GM20000 (cell line): ENCODE measurements at regions not wholly inside any gene's neighbourhood (a gene's known extent, or its start where the extent isn't known, plus 50 kb on each side); places are given as distances from the start of the nearest gene placed in this dataset.

ENCODE experiments used
- DNase-seq: peaks from one replicate; pipeline ENCODE4 v3.0.0; 2012; ENCODE audit warnings: low spot score
- TF ChIP-seq, protein P1 (sequence below): IDR thresholded peaks from 2 replicates; pipeline ENCODE4 v1.5.1; 2012; ENCODE audit warnings: mild to moderate bottlenecking, control low read depth; ENCODE audit errors: extremely low read depth, missing control alignments

DNA sequence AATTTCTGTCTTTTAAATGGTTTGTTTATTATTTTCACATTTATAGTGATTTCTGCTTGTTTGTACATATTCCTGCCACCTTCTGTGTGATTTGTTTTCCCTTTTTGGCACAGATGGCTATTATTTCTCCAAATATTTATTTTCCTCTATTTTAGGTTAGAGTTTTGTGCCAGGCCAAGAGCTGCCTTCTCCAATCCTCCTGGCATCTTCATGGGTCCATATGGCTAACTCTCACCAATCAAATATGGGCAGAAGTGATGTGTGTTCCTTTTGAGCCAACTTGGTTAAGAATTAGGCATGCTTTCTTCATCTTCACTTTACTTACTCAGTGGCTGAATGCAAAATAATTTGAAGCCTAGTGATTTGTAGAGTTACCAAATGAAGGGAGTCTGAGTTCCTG is 697.1 kb upstream of the CELF4 start:
- TF ChIP-seq, protein P1, sequence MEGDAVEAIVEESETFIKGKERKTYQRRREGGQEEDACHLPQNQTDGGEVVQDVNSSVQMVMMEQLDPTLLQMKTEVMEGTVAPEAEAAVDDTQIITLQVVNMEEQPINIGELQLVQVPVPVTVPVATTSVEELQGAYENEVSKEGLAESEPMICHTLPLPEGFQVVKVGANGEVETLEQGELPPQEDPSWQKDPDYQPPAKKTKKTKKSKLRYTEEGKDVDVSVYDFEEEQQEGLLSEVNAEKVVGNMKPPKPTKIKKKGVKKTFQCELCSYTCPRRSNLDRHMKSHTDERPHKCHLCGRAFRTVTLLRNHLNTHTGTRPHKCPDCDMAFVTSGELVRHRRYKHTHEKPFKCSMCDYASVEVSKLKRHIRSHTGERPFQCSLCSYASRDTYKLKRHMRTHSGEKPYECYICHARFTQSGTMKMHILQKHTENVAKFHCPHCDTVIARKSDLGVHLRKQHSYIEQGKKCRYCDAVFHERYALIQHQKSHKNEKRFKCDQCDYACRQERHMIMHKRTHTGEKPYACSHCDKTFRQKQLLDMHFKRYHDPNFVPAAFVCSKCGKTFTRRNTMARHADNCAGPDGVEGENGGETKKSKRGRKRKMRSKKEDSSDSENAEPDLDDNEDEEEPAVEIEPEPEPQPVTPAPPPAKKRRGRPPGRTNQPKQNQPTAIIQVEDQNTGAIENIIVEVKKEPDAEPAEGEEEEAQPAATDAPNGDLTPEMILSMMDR: no peak
- DNase-seq: no peak

GRCh38 chr18:38257661-38258060 is 692.1 kb upstream of the CELF4 start:
- TF ChIP-seq, protein P1: no peak
- DNase-seq: no peak

DNA sequence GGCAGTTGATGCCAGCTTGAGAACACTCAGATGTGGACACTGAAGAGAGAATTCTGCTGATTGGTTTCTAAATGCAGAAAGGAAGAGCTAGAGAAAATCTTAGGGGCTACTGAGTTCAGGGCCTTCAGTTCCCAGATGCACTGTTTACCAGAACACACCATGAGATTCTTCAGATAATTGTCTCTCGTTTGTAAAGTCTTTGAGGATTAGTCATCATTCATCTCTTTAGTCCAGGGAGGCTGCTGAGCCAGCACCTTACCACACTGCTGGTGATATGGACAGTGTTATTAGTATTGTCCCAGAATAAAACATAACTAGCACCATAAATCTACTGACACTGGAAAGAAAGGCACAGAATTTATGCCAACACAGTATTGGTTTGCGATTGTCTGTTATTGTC is 690.8 kb upstream of the CELF4 start:
- DNase-seq: no peak
- TF ChIP-seq, protein P1: no peak

GRCh38 chr18:38250971-38251370 is 685.4 kb upstream of the CELF4 start:
- DNase-seq: no peak
- TF ChIP-seq, protein P1: no peak

DNA sequence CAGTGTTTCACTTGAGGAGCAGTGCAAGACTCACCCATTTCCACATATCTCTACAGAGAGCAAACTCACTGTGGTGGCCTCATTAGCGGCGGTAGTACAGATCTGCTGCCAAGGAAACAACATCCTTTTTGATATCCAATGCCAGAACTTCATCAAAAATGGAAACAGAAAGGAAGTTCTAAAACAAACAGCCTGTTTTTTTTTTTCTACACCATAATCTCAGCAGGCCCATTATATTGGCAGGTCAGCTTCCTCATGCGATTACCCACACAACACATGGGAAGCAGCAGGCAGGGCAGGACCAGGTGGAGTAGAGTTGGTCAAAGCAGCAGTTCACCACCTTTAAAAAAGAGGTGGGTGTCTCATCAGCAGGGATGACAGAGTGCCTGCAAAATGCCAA is 678.9 kb upstream of the CELF4 start:
- DNase-seq: no peak
- TF ChIP-seq, protein P1: no peak

DNA sequence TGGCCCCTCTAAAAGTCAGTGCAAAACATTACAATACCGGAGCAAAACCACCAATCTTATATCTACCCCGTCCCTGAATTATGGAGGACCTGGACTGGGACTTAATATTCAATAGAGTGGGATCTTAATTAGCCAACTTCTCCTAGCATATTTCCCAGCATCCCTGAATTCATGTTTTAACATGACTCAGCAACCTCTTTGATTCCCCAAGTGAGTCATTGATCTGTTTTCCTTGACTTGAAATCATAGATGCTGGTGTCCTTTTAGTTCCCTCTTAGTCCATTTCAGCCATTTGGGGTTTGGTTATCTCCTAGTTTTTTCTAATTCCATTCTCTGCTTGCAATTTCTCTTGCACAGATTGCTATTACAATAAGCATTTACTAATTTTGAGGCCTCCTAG is 677.7 kb upstream of the CELF4 start:
- DNase-seq: no peak
- TF ChIP-seq, protein P1: no peak

DNA sequence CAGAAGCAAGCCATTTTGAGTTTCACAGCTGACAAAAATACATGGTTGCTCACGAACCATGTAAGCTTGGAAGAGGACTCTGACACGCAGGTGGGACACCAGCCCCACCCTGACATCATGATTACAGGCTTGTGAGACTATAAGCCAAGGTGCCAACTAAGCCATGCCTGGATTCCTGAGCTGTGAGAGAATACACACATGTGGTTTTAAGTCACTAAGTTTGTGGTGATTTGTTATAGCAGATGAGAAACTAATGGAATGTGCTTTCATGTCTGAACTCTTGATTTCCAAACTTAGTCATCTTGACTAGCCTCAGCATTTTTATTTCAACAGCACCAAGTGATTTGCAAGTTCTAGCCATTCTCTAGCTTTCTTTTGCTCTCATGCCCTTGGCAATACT is 676.1 kb upstream of the CELF4 start:
- DNase-seq: no peak
- TF ChIP-seq, protein P1: no peak
